GM10266 (cell line): ENCODE measurements at regions not wholly inside any gene's neighbourhood (a gene's known extent, or its start where the extent isn't known, plus 50 kb on each side); places are given as distances from the start of the nearest gene placed in this dataset.
"Not testable (repeated sequence)": the region's sequence is repeated elsewhere in the genome, so short reads cannot be mapped to it uniquely, and the experiment has no call there.

Source experiments
- DNase-seq: peaks from one replicate; pipeline ENCODE4 v3.0.0; 2012; ENCODE audit errors: extremely low spot score
- CTCF ChIP-seq: IDR thresholded peaks from 2 replicates; pipeline ENCODE4 v1.5.1; 2012; ENCODE audit warnings: mild to moderate bottlenecking, low read depth; ENCODE audit not compliant: control insufficient read depth, insufficient read depth; ENCODE audit errors: missing control alignments

GRCh38 chr10:16193241-16193640 is 243.6 kb upstream of the PTER start:
- DNase-seq = no peak
- no peak for TF ChIP-seq CTCF

GRCh38 chr10:16195178-16195769 is 241.5 kb upstream of the PTER start:
- peak; percentile 10 for DNase-seq
- TF ChIP-seq CTCF = no peak

GRCh38 chr10:16195894-16196293 is 240.9 kb upstream of the PTER start:
- TF ChIP-seq CTCF = no peak
- DNase-seq = no peak

- no peak for DNase-seq
- no peak for TF ChIP-seq CTCF
Measured at GRCh38 chr10:16199216-16199615, 237.6 kb upstream of the PTER start.

- DNase-seq = not testable (repeated sequence)
Measured at GRCh38 chr10:16223618-16224017, 213.2 kb upstream of the PTER start.

- no peak for DNase-seq
- no peak for TF ChIP-seq CTCF
Measured at GRCh38 chr10:16227674-16228073, 209.1 kb upstream of the PTER start.

- no peak for TF ChIP-seq CTCF
Measured at GRCh38 chr10:16231176-16231575, 205.6 kb upstream of the PTER start.

GRCh38 chr10:16231734-16232435 is 204.9 kb upstream of the PTER start:
- no peak for DNase-seq
- no peak for TF ChIP-seq CTCF

More at GRCh38 chr10:16231176-16231575, 205.6 kb upstream of the PTER start:
- DNase-seq = no peak
